HepG2 (cell line): ENCODE measurements at regions not wholly inside any gene's neighbourhood (a gene's known extent, or its start where the extent isn't known, plus 50 kb on each side); places are given as distances from the start of the nearest gene placed in this dataset.

Source experiments
- EP300 ChIP-seq, 3 experiments: sonication (generic) in 1 of 3; formaldehyde crosslinking in 1 of 3; IDR thresholded peaks; 2 replicates each; pipeline versions ENCODE4 v1.5.1 to v1.6.1; 2011 to 2020; ENCODE audit warnings: low read depth in 2 of 3, low read length in 2 of 3, borderline replicate concordance in 1 of 3, improper control_type of control experiment in 1 of 3, mild to moderate bottlenecking in 1 of 3, missing genetic modification reagents in 1 of 3, moderate library complexity in 1 of 3
- HNF1A ChIP-seq, 2 experiments: sonication (generic) in 1 of 2; formaldehyde crosslinking in 1 of 2; IDR thresholded peaks; 2 replicates each; pipeline versions ENCODE4 v1.4.0 to v1.6.1; 2016 to 2020; ENCODE audit warnings: borderline replicate concordance in 1 of 2, low read depth in 1 of 2, mild to moderate bottlenecking in 1 of 2, missing genetic modification reagents in 1 of 2
- RFX1 ChIP-seq: fragments of 450-650 bp; IDR thresholded peaks from 2 replicates; pipeline ENCODE4 v1.6.1; 2017
- SAP130 ChIP-seq: IDR thresholded peaks from 2 replicates; pipeline ENCODE4 v1.6.1; 2016; ENCODE audit warnings: low read depth
- SATB2 ChIP-seq: sonication (generic); formaldehyde crosslinking; IDR thresholded peaks from 2 replicates; pipeline ENCODE4 v1.5.0; 2020; ENCODE audit warnings: missing genetic modification reagents
- ZGPAT ChIP-seq: IDR thresholded peaks from 2 replicates; pipeline ENCODE4 v1.6.1; 2016; ENCODE audit warnings: mild to moderate bottlenecking
- ZMYM3 ChIP-seq: sonication (generic); formaldehyde crosslinking; IDR thresholded peaks from 2 replicates; pipeline ENCODE4 v1.5.1; 2020; ENCODE audit warnings: mild to moderate bottlenecking, missing genetic modification reagents
- ZNF572 ChIP-seq: sonication (generic); formaldehyde crosslinking; IDR thresholded peaks from 2 replicates; pipeline ENCODE4 v1.5.1; 2020; ENCODE audit warnings: mild to moderate bottlenecking, missing genetic modification reagents
- ZNF609 ChIP-seq: sonication (generic); formaldehyde crosslinking; IDR thresholded peaks from 2 replicates; pipeline ENCODE4 v1.4.0; 2020; ENCODE audit warnings: mild to moderate bottlenecking, missing genetic modification reagents, borderline replicate concordance
- ZSCAN25 ChIP-seq: sonication (generic); formaldehyde crosslinking; IDR thresholded peaks from 2 replicates; pipeline ENCODE4 v1.8.0; 2022; ENCODE audit warnings: mild to moderate bottlenecking, missing genetic modification reagents
- TF ChIP-seq, protein P1 (sequence below): IDR thresholded peaks from 2 replicates; pipeline ENCODE4 v1.6.1; 2016; ENCODE audit warnings: low read depth, missing genetic modification reagents, missing compliant biosample characterization
- TF ChIP-seq, protein P2 (sequence below): sonication (generic); formaldehyde crosslinking; IDR thresholded peaks from 2 replicates; pipeline ENCODE4 v1.4.0; 2020; ENCODE audit warnings: mild to moderate bottlenecking, missing genetic modification reagents

GRCh38 chr2:167816874-167817290, 430.5 kb downstream of the STK39 start (continued):
- TF ChIP-seq, protein P1, sequence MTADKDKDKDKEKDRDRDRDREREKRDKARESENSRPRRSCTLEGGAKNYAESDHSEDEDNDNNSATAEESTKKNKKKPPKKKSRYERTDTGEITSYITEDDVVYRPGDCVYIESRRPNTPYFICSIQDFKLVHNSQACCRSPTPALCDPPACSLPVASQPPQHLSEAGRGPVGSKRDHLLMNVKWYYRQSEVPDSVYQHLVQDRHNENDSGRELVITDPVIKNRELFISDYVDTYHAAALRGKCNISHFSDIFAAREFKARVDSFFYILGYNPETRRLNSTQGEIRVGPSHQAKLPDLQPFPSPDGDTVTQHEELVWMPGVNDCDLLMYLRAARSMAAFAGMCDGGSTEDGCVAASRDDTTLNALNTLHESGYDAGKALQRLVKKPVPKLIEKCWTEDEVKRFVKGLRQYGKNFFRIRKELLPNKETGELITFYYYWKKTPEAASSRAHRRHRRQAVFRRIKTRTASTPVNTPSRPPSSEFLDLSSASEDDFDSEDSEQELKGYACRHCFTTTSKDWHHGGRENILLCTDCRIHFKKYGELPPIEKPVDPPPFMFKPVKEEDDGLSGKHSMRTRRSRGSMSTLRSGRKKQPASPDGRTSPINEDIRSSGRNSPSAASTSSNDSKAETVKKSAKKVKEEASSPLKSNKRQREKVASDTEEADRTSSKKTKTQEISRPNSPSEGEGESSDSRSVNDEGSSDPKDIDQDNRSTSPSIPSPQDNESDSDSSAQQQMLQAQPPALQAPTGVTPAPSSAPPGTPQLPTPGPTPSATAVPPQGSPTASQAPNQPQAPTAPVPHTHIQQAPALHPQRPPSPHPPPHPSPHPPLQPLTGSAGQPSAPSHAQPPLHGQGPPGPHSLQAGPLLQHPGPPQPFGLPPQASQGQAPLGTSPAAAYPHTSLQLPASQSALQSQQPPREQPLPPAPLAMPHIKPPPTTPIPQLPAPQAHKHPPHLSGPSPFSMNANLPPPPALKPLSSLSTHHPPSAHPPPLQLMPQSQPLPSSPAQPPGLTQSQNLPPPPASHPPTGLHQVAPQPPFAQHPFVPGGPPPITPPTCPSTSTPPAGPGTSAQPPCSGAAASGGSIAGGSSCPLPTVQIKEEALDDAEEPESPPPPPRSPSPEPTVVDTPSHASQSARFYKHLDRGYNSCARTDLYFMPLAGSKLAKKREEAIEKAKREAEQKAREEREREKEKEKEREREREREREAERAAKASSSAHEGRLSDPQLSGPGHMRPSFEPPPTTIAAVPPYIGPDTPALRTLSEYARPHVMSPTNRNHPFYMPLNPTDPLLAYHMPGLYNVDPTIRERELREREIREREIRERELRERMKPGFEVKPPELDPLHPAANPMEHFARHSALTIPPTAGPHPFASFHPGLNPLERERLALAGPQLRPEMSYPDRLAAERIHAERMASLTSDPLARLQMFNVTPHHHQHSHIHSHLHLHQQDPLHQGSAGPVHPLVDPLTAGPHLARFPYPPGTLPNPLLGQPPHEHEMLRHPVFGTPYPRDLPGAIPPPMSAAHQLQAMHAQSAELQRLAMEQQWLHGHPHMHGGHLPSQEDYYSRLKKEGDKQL (CRISPR knock-in tag), result peak; percentile 70; the same call in 1 of the 2 replicates
- peak; percentile 90 for TF ChIP-seq ZNF609 (CRISPR knock-in tag)
- no peak for TF ChIP-seq RFX1
- TF ChIP-seq ZMYM3, result no peak
- TF ChIP-seq SAP130, result peak; percentile 51
- TF ChIP-seq EP300 (IDR thresholded peaks at IDR 0.05; ENCODE audit: low read depth in 2 of 2, low read length in 2 of 2), result peak in 1 of 2 experiments; percentile 94; a peak in 2 of 4 replicates
- peak; percentile 77; the same call in 1 of the 2 replicates for TF ChIP-seq EP300 (CRISPR knock-in tag; IDR thresholded peaks at IDR 0.05; ENCODE audit: borderline replicate concordance)
- TF ChIP-seq SATB2 (CRISPR knock-in tag), result no peak; the same call in 1 of the 2 replicates
- TF ChIP-seq ZSCAN25, result 0 out of 2 replicates have a peak, but pooled peaks have one; percentile 38
- TF ChIP-seq, protein P2, sequence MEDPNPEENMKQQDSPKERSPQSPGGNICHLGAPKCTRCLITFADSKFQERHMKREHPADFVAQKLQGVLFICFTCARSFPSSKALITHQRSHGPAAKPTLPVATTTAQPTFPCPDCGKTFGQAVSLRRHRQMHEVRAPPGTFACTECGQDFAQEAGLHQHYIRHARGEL (CRISPR knock-in tag), result no peak
- no peak for TF ChIP-seq ZNF572 (CRISPR knock-in tag)
- TF ChIP-seq HNF1A (IDR thresholded peaks at IDR 0.05; ENCODE audit: low read depth), result 0 out of 2 replicates have a peak, but pooled peaks have one; percentile 43
- peak; percentile 83; the same call in 1 of the 2 replicates for TF ChIP-seq HNF1A (CRISPR knock-in tag; IDR thresholded peaks at IDR 0.05; ENCODE audit: borderline replicate concordance)
- peak; percentile 64 for TF ChIP-seq ZGPAT (CRISPR knock-in tag)
